Loucy (cell line): ENCODE measurements at regions not wholly inside any gene's neighbourhood (a gene's known extent, or its start where the extent isn't known, plus 50 kb on each side); places are given as distances from the start of the nearest gene placed in this dataset.

Experiments
- EZH2phosphoT487 ChIP-seq: fragments of 200-600 bp; IDR thresholded peaks from 2 replicates; pipeline ENCODE4 v1.6.1; 2018; ENCODE audit warnings: antibody characterized with exemption, mild to moderate bottlenecking, moderate library complexity, borderline replicate concordance
- TF ChIP-seq, protein P1 (sequence below): fragments of 200-600 bp; sonication (generic); conservative IDR thresholded peaks from 2 replicates; pipeline ENCODE4 v1.5.1; 2014; ENCODE audit warnings: mild to moderate bottlenecking, antibody characterized with exemption, low read length

DNA sequence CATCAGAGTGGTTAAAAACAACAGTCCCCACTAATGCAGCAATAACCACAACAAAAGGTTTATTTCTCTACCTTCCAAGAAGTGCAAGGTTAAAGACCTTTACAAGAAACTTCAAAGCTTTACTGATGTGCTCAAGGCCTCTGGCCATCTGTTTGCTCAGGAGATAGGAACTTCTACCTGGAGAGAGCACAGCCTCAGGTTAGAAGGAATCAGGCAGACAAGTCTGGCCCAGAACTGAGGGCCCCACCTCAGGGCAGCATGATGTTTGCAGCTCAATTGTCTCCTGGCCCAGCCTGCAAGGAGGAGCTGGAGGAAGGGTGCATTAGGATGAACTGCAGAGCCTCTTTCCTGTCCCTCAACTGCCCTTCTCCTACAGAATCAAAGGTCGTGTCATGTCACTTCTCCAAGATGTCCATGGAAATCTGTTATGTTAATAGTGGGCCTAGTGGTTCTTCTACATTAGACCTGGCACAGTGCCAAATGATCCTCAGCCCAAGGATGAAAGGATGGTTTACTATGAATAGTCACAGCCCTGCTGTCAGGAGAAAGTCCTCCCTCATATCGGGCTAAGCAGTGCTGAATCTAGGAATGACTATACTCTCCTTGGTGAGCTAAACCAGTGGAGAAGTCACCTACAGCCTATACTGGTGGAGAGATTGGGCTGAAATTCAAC, 98.9 kb upstream of the NTRK2 start:
- TF ChIP-seq, protein P1, sequence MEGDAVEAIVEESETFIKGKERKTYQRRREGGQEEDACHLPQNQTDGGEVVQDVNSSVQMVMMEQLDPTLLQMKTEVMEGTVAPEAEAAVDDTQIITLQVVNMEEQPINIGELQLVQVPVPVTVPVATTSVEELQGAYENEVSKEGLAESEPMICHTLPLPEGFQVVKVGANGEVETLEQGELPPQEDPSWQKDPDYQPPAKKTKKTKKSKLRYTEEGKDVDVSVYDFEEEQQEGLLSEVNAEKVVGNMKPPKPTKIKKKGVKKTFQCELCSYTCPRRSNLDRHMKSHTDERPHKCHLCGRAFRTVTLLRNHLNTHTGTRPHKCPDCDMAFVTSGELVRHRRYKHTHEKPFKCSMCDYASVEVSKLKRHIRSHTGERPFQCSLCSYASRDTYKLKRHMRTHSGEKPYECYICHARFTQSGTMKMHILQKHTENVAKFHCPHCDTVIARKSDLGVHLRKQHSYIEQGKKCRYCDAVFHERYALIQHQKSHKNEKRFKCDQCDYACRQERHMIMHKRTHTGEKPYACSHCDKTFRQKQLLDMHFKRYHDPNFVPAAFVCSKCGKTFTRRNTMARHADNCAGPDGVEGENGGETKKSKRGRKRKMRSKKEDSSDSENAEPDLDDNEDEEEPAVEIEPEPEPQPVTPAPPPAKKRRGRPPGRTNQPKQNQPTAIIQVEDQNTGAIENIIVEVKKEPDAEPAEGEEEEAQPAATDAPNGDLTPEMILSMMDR = no peak
- no peak for TF ChIP-seq EZH2phosphoT487
